ENCODE measurements at regions not wholly inside any gene's neighbourhood (a gene's known extent, or its start where the extent isn't known, plus 50 kb on each side); places are given as distances from the start of the nearest gene placed in this dataset.

- H3K36me3 ChIP-seq (replicated peaks in 1 of 2; ENCODE audit: control insufficient read depth in 1 of 2, insufficient read depth in 2 of 2, low read length in 1 of 2): peaks cover 0 to 6% of the 10 kb centered on the region in 2 experiments
- peaks cover 15% of the 10 kb centered on the region for H3K9me3 ChIP-seq
- H2AFZ ChIP-seq (ENCODE audit: low read depth): no peak overlapping the region
- H3K4me1 ChIP-seq (ENCODE audit: control insufficient read depth in 1 of 2, insufficient read depth in 2 of 2, low read depth in 1 of 2, low read length in 1 of 2): peaks cover 5 to 13% of the 10 kb centered on the region in 2 experiments
- ChIA-PET POLR2A (no interaction called here), CTCF (no interaction called here)
- no peak overlapping the region for H3K27ac ChIP-seq (ENCODE audit: low read depth in 2 of 2, low read length in 1 of 2)
- H3K79me2 ChIP-seq (ENCODE audit: insufficient read depth): no peaks in the 10 kb centered on the region
- H4K20me1 ChIP-seq (ENCODE audit: insufficient read depth): no peaks in the 10 kb centered on the region
- TF ChIP-seq REST (IDR thresholded peaks at IDR 0.05; ENCODE audit: low read depth, low read length): no peak
- TF ChIP-seq FOXJ3 (CRISPR knock-in tag; IDR thresholded peaks at IDR 0.05): no peak
- TF ChIP-seq FOXM1 (IDR thresholded peaks at IDR 0.05; ENCODE audit: low read depth): no peak
- no peak for TF ChIP-seq TEAD4 (IDR thresholded peaks at IDR 0.05; ENCODE audit: borderline replicate concordance, insufficient read depth)
- TF ChIP-seq RFX5 (IDR thresholded peaks at IDR 0.05; ENCODE audit: low read length): no peak
- no peak for TF ChIP-seq EZH2phosphoT487 (IDR thresholded peaks at IDR 0.05; ENCODE audit: borderline replicate concordance, low read depth)
- TF ChIP-seq FOSL2 (IDR thresholded peaks at IDR 0.05; ENCODE audit: borderline replicate concordance, low read depth): no peak
- no peak for TF ChIP-seq ELF1 (IDR thresholded peaks at IDR 0.05)
- TF ChIP-seq CHD2 (IDR thresholded peaks at IDR 0.05; ENCODE audit: low read length, partially characterized antibody): no peak
- TF ChIP-seq ZBTB33 (IDR thresholded peaks at IDR 0.05; ENCODE audit: borderline replicate concordance, low read depth): no peak
- H3K9me2 ChIP-seq: no peaks in the 10 kb centered on the region
- H3F3A ChIP-seq (replicated peaks; ENCODE audit: insufficient read depth): peaks cover 18% of the 10 kb centered on the region
- no peak overlapping the region for H3K4me2 ChIP-seq
- WGBS (ENCODE audit: low lambda C conversion rate): 92% methylated on average over 6 of the region's 6 CpGs
- no peaks in the 10 kb centered on the region for H3K27me3 ChIP-seq (ENCODE audit: insufficient read depth)
- H3K4me3 ChIP-seq (ENCODE audit: low read depth in 2 of 2, low read length in 1 of 2): no peak overlapping the region
- no peak for DNase-seq
- no peak overlapping the region for H3K9ac ChIP-seq
Observed at GRCh38 chr12:93231938-93232337, 145.8 kb upstream of the NUDT4 start.

GRCh38 chr12:93234641-93235040, 143.1 kb upstream of the NUDT4 start:
- no peaks in the 10 kb centered on the region for H3K79me2 ChIP-seq (ENCODE audit: insufficient read depth)
- no peaks in the 10 kb centered on the region for H3K9me2 ChIP-seq
- H2AFZ ChIP-seq (ENCODE audit: low read depth): no peak overlapping the region
- H3K27ac ChIP-seq (ENCODE audit: low read depth in 2 of 2, low read length in 1 of 2): no peak overlapping the region
- DNase-seq: no peak
- H3F3A ChIP-seq (replicated peaks; ENCODE audit: insufficient read depth): peaks cover 13% of the 10 kb centered on the region
- H3K9ac ChIP-seq: no peak overlapping the region
- POLR2A ChIA-PET: no interaction called here
- H4K20me1 ChIP-seq (ENCODE audit: insufficient read depth): no peaks in the 10 kb centered on the region
- no peak overlapping the region for H3K4me2 ChIP-seq
- H3K4me3 ChIP-seq (ENCODE audit: low read depth in 2 of 2, low read length in 1 of 2): no peak overlapping the region
- H3K27me3 ChIP-seq (ENCODE audit: insufficient read depth): no peaks in the 10 kb centered on the region
- CTCF ChIA-PET: no interaction called here
- H3K4me1 ChIP-seq (ENCODE audit: control insufficient read depth in 1 of 2, insufficient read depth in 2 of 2, low read depth in 1 of 2, low read length in 1 of 2): peaks cover 4 to 12% of the 10 kb centered on the region in 2 experiments
- H3K9me3 ChIP-seq: no peaks in the 10 kb centered on the region
- WGBS (ENCODE audit: low lambda C conversion rate): 100% methylated on average over 1 of the region's 1 CpG
- no peaks in the 10 kb centered on the region for H3K36me3 ChIP-seq (replicated peaks in 1 of 2; ENCODE audit: control insufficient read depth in 1 of 2, insufficient read depth in 2 of 2, low read length in 1 of 2)
- TF ChIP-seq USF1 (IDR thresholded peaks at IDR 0.05; ENCODE audit: borderline replicate concordance, low read depth) (no peak), MAX (IDR thresholded peaks at IDR 0.05; ENCODE audit: low read depth) (no peak), RCOR1 (IDR thresholded peaks at IDR 0.05; ENCODE audit: low read length) (no peak), TEAD4 (IDR thresholded peaks at IDR 0.05; ENCODE audit: borderline replicate concordance, insufficient read depth) (no peak), REST (IDR thresholded peaks at IDR 0.05; ENCODE audit: low read depth, low read length) (no peak), GATA2 (CRISPR knock-in tag; IDR thresholded peaks at IDR 0.05) (no peak), CTCF (IDR thresholded peaks at IDR 0.05) (no peak)

Data from SK-N-SH (cell line).